DOHH2 (cell line): ENCODE measurements at regions not wholly inside any gene's neighbourhood (a gene's known extent, or its start where the extent isn't known, plus 50 kb on each side); places are given as distances from the start of the nearest gene placed in this dataset.

ENCODE experiments used
- H3F3A ChIP-seq: fragments of 200-600 bp; sonication (generic), shearing (Covaris generic); 2 replicates; pipeline ENCODE4 v1.6.0; 2016; ENCODE audit warnings: antibody characterized with exemption, mild to moderate bottlenecking; ENCODE audit not compliant: control insufficient read depth, insufficient read depth
- H3K27ac ChIP-seq: fragments of 200-600 bp; sonication (generic); 2 replicates; pipeline ENCODE4 v1.5.1; 2014; ENCODE audit warnings: low read depth, mild to moderate bottlenecking, low read length, moderate library complexity
- H3K27me3 ChIP-seq: fragments of 200-600 bp; sonication (generic); 2 replicates; pipeline ENCODE4 v1.6.1; 2014; ENCODE audit warnings: mild to moderate bottlenecking, low read length, mixed read lengths; ENCODE audit not compliant: control insufficient read depth
- H3K36me3 ChIP-seq: fragments of 200-600 bp; sonication (generic); 2 replicates; pipeline ENCODE4 v1.6.1; 2014; ENCODE audit warnings: mild to moderate bottlenecking, low read length, moderate library complexity, mixed read lengths; ENCODE audit not compliant: control insufficient read depth
- H3K4me1 ChIP-seq: fragments of 200-600 bp; sonication (generic); 2 replicates; pipeline ENCODE4 v1.6.1; 2014; ENCODE audit warnings: mild to moderate bottlenecking, low read length, mixed read lengths; ENCODE audit not compliant: control insufficient read depth
- H3K4me2 ChIP-seq: fragments of 200-600 bp; sonication (generic); 2 replicates; pipeline ENCODE4 v1.6.0; 2014; ENCODE audit warnings: mild to moderate bottlenecking, low read length, moderate library complexity
- H3K4me3 ChIP-seq: fragments of 200-600 bp; sonication (generic); 2 replicates; pipeline ENCODE4 v1.5.1; 2014; ENCODE audit warnings: mild to moderate bottlenecking, low read length, mixed read lengths
- H3K79me2 ChIP-seq: fragments of 200-600 bp; sonication (generic); 2 replicates; pipeline ENCODE4 v1.6.1; 2014; ENCODE audit warnings: mild to moderate bottlenecking, low read length, mixed read lengths; ENCODE audit not compliant: control insufficient read depth
- H3K9me2 ChIP-seq: fragments of 200-600 bp; sonication (generic); replicated peaks from 2 replicates; pipeline ENCODE4 v1.6.1; 2014; ENCODE audit warnings: mild to moderate bottlenecking, low read length, mixed read lengths; ENCODE audit not compliant: control insufficient read depth
- H3K9me3 ChIP-seq: fragments of 200-600 bp; sonication (generic); 2 replicates; pipeline ENCODE4 v1.6.1; 2014; ENCODE audit warnings: antibody characterized with exemption, low read length, mixed read lengths; ENCODE audit not compliant: control insufficient read depth, insufficient read depth
- H4K20me1 ChIP-seq: fragments of 200-600 bp; sonication (generic); 2 replicates; pipeline ENCODE4 v1.6.0; 2014; ENCODE audit warnings: low read depth, mild to moderate bottlenecking, antibody characterized with exemption, low read length, moderate library complexity; ENCODE audit not compliant: control insufficient read depth, insufficient read depth
- EZH2phosphoT487 ChIP-seq: fragments of 200-600 bp; sonication (generic); IDR thresholded peaks from 2 replicates; pipeline ENCODE4 v1.6.1; 2017; ENCODE audit warnings: borderline replicate concordance, mild to moderate bottlenecking, antibody characterized with exemption, low read length, moderate library complexity, mixed read lengths
- TF ChIP-seq, protein P1 (sequence below): fragments of 200-600 bp; sonication (generic); IDR thresholded peaks from one replicate; pipeline ENCODE4 v1.5.1; 2014; ENCODE audit warnings: antibody characterized with exemption, mild to moderate bottlenecking, low read depth, low read length; ENCODE audit not compliant: poor library complexity, severe bottlenecking

DNA sequence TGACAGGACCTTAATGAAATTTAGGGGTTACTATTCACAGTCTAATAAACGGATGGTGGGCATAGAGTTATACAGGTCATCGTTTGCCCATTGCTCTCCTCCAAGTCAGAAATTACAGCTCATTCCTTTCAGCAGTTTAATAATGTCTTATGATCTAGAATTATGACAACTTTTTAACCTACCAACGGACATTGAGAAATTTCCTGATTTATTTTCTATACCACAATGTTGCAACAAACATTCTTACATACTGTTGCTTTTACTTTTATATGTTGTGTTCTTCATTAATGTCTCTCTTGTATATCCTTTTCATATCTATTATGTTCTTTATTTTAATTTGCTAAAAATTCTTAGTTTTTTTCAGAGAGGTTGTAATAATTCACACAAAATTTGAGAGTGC, 152.8 kb upstream of the PRLR start:
- Histone ChIP-seq H3K4me2 (no peak overlapping the region), H4K20me1 (no peaks in the 10 kb centered on the region), H3K4me1 (no peaks in the 10 kb centered on the region), H3K27me3 (no peaks in the 10 kb centered on the region), H3K9me2 (no peaks in the 10 kb centered on the region), H3K27ac (no peak overlapping the region), H3K9me3 (no peaks in the 10 kb centered on the region; the same call in 1 of the 2 replicates), H3K79me2 (no peaks in the 10 kb centered on the region), H3F3A (no peaks in the 10 kb centered on the region), H3K4me3 (no peak overlapping the region), H3K36me3 (no peaks in the 10 kb centered on the region)
- no peak for TF ChIP-seq EZH2phosphoT487
- TF ChIP-seq, protein P1, sequence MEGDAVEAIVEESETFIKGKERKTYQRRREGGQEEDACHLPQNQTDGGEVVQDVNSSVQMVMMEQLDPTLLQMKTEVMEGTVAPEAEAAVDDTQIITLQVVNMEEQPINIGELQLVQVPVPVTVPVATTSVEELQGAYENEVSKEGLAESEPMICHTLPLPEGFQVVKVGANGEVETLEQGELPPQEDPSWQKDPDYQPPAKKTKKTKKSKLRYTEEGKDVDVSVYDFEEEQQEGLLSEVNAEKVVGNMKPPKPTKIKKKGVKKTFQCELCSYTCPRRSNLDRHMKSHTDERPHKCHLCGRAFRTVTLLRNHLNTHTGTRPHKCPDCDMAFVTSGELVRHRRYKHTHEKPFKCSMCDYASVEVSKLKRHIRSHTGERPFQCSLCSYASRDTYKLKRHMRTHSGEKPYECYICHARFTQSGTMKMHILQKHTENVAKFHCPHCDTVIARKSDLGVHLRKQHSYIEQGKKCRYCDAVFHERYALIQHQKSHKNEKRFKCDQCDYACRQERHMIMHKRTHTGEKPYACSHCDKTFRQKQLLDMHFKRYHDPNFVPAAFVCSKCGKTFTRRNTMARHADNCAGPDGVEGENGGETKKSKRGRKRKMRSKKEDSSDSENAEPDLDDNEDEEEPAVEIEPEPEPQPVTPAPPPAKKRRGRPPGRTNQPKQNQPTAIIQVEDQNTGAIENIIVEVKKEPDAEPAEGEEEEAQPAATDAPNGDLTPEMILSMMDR: no peak

DNA sequence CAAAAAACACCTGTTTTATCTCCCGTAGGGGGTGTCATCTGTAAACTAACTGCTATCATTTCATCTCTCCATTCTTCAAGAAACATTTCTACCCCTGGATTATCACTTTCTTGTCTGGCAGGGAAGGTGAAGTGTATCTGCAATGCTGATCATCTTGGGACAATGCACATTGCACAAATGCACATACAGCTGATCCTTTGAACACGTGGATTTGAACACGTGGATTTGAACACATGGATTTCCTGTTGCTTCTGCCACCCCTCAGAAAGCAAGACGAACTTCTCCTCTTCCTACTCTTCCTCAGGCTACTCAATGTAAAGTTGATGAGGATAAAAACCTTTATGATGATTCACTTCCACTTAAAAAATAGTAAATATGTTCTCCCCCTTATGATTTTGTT, 147.4 kb upstream of the PRLR start:
- no peak for TF ChIP-seq EZH2phosphoT487
- TF ChIP-seq, protein P1: no peak
- Histone ChIP-seq H3K27me3 (no peaks in the 10 kb centered on the region), H3K9me3 (no peaks in the 10 kb centered on the region)

DNA sequence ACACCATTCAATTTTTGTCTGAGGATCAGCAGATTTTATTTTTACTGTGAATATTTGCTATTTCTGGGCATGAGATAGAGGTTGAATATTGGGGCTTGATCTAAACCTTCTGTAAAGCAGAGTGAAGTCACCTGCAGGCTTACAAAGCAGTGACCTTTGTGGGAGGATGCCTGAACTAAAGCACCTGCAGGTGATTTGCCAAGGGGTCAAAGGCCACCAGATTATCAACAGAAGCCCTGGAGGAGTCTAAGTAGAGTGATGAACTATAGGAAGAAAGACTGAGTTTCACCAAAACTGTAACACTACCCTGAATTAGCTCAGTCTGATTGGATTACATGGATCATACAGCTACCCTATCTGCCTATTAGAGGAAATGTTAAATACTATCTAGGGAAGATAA, 144.3 kb upstream of the PRLR start:
- H3K9me2 ChIP-seq: no peaks in the 10 kb centered on the region
- no peak overlapping the region for H3K4me3 ChIP-seq
- H4K20me1 ChIP-seq: no peaks in the 10 kb centered on the region
- no peaks in the 10 kb centered on the region for H3K4me1 ChIP-seq
- H3K4me2 ChIP-seq: no peak overlapping the region
- H3K27me3 ChIP-seq: no peaks in the 10 kb centered on the region
- H3K36me3 ChIP-seq: no peaks in the 10 kb centered on the region
- H3F3A ChIP-seq: no peaks in the 10 kb centered on the region
- TF ChIP-seq, protein P1: no peak
- no peak for TF ChIP-seq EZH2phosphoT487
- no peaks in the 10 kb centered on the region for H3K79me2 ChIP-seq
- H3K27ac ChIP-seq: no peak overlapping the region
- no peaks in the 10 kb centered on the region for H3K9me3 ChIP-seq

More for the DNA sequence above, 147.4 kb upstream of the PRLR start:
- Histone ChIP-seq H3K4me2 (no peak overlapping the region), H3K4me1 (no peaks in the 10 kb centered on the region), H3K4me3 (no peak overlapping the region), H3K27ac (no peak overlapping the region), H3F3A (no peaks in the 10 kb centered on the region), H4K20me1 (no peaks in the 10 kb centered on the region), H3K9me2 (no peaks in the 10 kb centered on the region), H3K79me2 (no peaks in the 10 kb centered on the region), H3K36me3 (no peaks in the 10 kb centered on the region)

DNA sequence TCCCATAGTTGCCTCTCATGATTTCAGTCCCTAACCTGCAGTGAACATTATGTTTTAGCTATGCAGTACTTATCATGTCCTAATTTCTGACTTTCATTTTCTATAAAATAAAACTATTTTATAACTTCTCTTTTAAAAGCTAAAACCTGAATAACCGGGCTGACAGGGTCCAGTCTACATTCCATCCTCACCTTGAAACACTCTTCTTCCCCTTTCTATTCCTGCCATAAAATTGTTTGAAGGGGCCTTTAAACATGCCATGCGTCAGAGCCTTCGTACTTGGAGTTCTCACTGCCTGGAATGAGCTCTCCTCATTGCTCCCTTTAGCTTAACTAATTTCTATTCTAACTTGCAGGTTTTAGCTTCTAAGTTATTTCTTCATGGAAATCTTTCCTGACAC, 143.0 kb upstream of the PRLR start:
- Histone ChIP-seq H3K27me3 (no peaks in the 10 kb centered on the region), H3K4me3 (no peak overlapping the region), H3K79me2 (no peaks in the 10 kb centered on the region), H3K9me3 (no peaks in the 10 kb centered on the region), H4K20me1 (no peaks in the 10 kb centered on the region), H3K27ac (no peak overlapping the region), H3K9me2 (no peaks in the 10 kb centered on the region), H3F3A (no peaks in the 10 kb centered on the region), H3K36me3 (no peaks in the 10 kb centered on the region), H3K4me2 (no peak overlapping the region), H3K4me1 (no peaks in the 10 kb centered on the region)
- TF ChIP-seq, protein P1: no peak
- no peak for TF ChIP-seq EZH2phosphoT487
